HEK293T (cell line): ENCODE measurements at regions not wholly inside any gene's neighbourhood (a gene's known extent, or its start where the extent isn't known, plus 50 kb on each side); places are given as distances from the start of the nearest gene placed in this dataset.

Experiments used
- CTCF ChIA-PET: fragments of 350-600 bp; formaldehyde crosslinking; extraction: SDS; loops from one replicate; lab custom pipeline; 2021; ENCODE audit warnings: antibody characterized with exemption, inconsistent platforms; lab: Yijun Ruan, JAX
- POLR2A ChIA-PET: fragments of 350-600 bp; formaldehyde crosslinking; extraction: SDS; loops from one replicate; lab custom pipeline; 2020; ENCODE audit warnings: antibody characterized with exemption, inconsistent platforms; lab: Yijun Ruan, JAX
- DNase-seq: peaks from one replicate; pipeline ENCODE4 v3.0.0; 2012; ENCODE audit warnings: mixed read lengths; ENCODE audit errors: extremely low spot score
- ARNT ChIP-seq: fragments of 450-650 bp; IDR thresholded peaks from 2 replicates; pipeline ENCODE4 v1.6.1; 2017; ENCODE audit warnings: mild to moderate bottlenecking
- BHLHE40 ChIP-seq: fragments of 450-650 bp; IDR thresholded peaks from 2 replicates; pipeline ENCODE4 v1.6.1; 2016; ENCODE audit warnings: mild to moderate bottlenecking, moderate library complexity, borderline replicate concordance
- CTBP1 ChIP-seq: fragments of 450-650 bp; IDR thresholded peaks from 2 replicates; pipeline ENCODE4 v1.6.1; 2016; ENCODE audit warnings: borderline replicate concordance
- ELF4 ChIP-seq: fragments of 450-650 bp; IDR thresholded peaks from 2 replicates; pipeline ENCODE4 v1.6.1; 2017; ENCODE audit warnings: antibody characterized with exemption
- FOXA1 ChIP-seq: fragments of 450-650 bp; IDR thresholded peaks from 2 replicates; pipeline ENCODE4 v1.6.1; 2016; ENCODE audit warnings: mild to moderate bottlenecking
- FOXK2 ChIP-seq: fragments of 450-650 bp; IDR thresholded peaks from 2 replicates; pipeline ENCODE4 v1.6.1; 2016; ENCODE audit warnings: mild to moderate bottlenecking
- FOXM1 ChIP-seq: fragments of 450-650 bp; IDR thresholded peaks from 2 replicates; pipeline ENCODE4 v1.6.1; 2017; ENCODE audit warnings: mild to moderate bottlenecking, borderline replicate concordance
- HDGF ChIP-seq: fragments of 450-650 bp; IDR thresholded peaks from 2 replicates; pipeline ENCODE4 v1.6.1; 2017; ENCODE audit warnings: antibody characterized with exemption, borderline replicate concordance
- L3MBTL2 ChIP-seq: fragments of 450-650 bp; conservative IDR thresholded peaks from 2 replicates; pipeline ENCODE4 v1.6.1; 2016; ENCODE audit warnings: mild to moderate bottlenecking
- LEF1 ChIP-seq: fragments of 450-650 bp; IDR thresholded peaks from 2 replicates; pipeline ENCODE4 v1.6.1; 2017; ENCODE audit warnings: mild to moderate bottlenecking, borderline replicate concordance
- NFRKB ChIP-seq: fragments of 450-650 bp; IDR thresholded peaks from 2 replicates; pipeline ENCODE4 v1.6.1; 2016; ENCODE audit warnings: mild to moderate bottlenecking, moderate library complexity
- SP1 ChIP-seq: fragments of 450-650 bp; IDR thresholded peaks from 2 replicates; pipeline ENCODE4 v1.6.1; 2017
- SUZ12 ChIP-seq: fragments of 450-650 bp; IDR thresholded peaks from 2 replicates; pipeline ENCODE4 v1.6.1; 2016; ENCODE audit warnings: mild to moderate bottlenecking
- TARDBP ChIP-seq: fragments of 450-650 bp; IDR thresholded peaks from 2 replicates; pipeline ENCODE4 v1.6.1; 2016
- ZNF384 ChIP-seq: fragments of 450-650 bp; IDR thresholded peaks from 2 replicates; pipeline ENCODE4 v1.6.1; 2016
- TF ChIP-seq, protein P1 (sequence below): fragments of 450-650 bp; IDR thresholded peaks from 2 replicates; pipeline ENCODE4 v1.6.1; 2016

DNA sequence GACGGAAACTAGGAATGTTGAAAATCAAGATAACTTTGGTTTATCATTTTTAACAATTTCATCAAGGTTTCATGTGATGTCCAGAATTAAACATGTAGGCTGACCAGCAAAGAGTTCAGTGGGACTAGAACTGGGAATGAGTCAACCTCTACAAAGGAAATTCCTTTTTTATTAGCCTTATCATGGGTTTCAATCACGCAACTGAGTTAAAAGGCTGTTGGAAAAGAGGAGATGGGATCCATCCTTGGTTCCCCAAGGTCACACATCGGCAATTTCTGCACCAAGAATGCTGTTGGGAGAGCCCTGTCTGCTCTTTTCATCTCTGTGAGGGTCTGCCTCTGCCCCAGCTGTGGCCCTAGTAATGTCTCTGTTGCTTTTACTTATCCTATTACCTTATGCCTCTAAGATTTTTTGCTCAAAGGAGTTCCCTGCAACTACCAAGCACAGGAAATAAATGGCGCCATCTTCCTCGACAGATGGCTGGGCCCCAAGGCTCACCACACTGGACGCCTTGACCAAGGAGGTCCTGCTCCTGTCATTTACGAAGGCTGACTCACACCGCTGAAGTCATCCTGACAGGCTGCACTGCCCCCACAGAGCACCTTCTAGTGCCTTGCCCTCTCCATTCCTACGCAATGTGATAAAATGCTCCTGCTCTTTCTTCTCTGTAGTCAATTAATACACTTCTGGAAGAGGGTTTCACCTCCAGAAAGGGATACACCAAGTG, 367.4 kb downstream of the GXYLT1 start:
- POLR2A ChIA-PET = no interaction called here
- no peak for DNase-seq
- CTCF ChIA-PET = no interaction called here
- TF ChIP-seq L3MBTL2 (no peak), BHLHE40 (no peak), CTBP1 (no peak), FOXM1 (no peak), NFRKB (no peak), SP1 (no peak), ELF4 (no peak), HDGF (no peak), FOXK2 (no peak), TARDBP (no peak), SUZ12 (no peak), ARNT (no peak), ZNF384 (no peak), LEF1 (no peak), FOXA1 (no peak)
- TF ChIP-seq, protein P1, sequence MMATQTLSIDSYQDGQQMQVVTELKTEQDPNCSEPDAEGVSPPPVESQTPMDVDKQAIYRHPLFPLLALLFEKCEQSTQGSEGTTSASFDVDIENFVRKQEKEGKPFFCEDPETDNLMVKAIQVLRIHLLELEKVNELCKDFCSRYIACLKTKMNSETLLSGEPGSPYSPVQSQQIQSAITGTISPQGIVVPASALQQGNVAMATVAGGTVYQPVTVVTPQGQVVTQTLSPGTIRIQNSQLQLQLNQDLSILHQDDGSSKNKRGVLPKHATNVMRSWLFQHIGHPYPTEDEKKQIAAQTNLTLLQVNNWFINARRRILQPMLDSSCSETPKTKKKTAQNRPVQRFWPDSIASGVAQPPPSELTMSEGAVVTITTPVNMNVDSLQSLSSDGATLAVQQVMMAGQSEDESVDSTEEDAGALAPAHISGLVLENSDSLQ = no peak

DNA sequence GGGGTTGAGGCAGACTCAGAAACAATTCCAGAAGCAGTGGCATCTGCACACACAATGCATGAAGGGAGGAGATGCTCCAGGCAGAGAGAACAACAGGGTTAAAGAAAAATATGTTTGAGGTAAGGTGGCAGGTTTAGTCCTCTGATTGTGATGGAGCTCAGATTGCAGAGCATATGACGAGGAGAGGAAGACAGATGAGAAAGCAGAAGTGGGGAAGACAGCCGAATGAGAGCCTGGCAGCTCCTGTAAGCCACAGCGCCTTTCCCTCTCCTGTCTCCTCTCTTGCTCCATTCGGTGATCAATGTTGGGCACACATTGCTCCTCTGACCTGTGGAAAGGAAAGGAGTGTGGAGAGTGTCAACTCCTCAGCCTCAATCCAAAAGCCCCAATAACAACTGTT, 372.2 kb downstream of the GXYLT1 start:
- DNase-seq = no peak
- TF ChIP-seq ELF4 (no peak), SUZ12 (no peak), HDGF (no peak), FOXA1 (no peak), NFRKB (no peak), BHLHE40 (no peak), L3MBTL2 (no peak), SP1 (no peak), CTBP1 (no peak)
- TF ChIP-seq, protein P1 = no peak
- ChIA-PET CTCF (no interaction called here), POLR2A (no interaction called here)

DNA sequence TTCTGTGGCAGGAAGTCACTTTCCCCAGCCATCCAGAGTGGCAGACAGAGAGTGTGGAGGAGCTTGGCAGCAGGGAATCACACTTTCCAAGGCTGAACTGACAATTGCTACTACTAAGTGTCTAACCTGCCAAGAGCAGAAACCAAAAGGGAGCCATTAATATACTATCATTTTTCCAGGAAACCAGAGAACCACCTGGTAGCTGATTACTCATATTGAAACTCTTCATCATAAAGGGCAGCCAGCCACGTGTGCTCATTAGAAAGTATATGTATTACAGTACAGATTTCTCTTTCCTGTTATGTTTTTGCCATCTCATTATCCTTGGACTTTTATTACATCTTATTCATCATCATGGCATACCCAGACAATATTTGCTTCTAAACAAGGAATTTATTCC, 374.9 kb downstream of the GXYLT1 start:
- TF ChIP-seq ZNF384 (no peak), TARDBP (no peak), BHLHE40 (no peak), NFRKB (no peak), FOXM1 (no peak), ARNT (no peak), FOXK2 (no peak), CTBP1 (no peak), FOXA1 (no peak), SUZ12 (no peak), ELF4 (no peak), LEF1 (no peak), HDGF (no peak), SP1 (no peak), L3MBTL2 (no peak)
- TF ChIP-seq, protein P1 = no peak
- CTCF ChIA-PET = no interaction called here
- POLR2A ChIA-PET = no interaction called here
- no peak for DNase-seq

DNA sequence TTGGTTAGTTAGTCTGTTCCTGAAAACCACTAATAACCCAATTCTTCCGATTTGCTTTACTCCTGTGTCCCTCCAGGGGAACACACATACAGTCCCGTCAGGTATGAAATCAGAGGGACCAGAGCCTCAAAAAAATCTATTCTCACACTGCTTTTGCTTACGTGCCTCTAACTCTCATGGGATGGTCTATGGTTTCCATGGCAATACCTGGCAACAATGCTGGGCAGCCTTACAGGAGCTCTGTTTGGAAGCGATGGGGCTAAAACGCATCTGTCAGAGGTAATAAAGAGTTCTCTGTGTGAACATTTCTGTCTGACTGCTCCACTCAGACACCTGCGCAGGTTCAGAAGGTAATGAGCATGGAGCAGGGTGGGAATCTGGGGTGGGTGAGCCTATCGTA, 376.2 kb downstream of the GXYLT1 start:
- POLR2A ChIA-PET = no interaction called here
- TF ChIP-seq, protein P1 = no peak
- TF ChIP-seq CTBP1 = no peak
- TF ChIP-seq ELF4 = no peak
- no peak for TF ChIP-seq SP1
- no peak for TF ChIP-seq FOXM1
- TF ChIP-seq BHLHE40 = no peak
- no peak for TF ChIP-seq TARDBP
- CTCF ChIA-PET = no interaction called here
- DNase-seq = no peak

DNA sequence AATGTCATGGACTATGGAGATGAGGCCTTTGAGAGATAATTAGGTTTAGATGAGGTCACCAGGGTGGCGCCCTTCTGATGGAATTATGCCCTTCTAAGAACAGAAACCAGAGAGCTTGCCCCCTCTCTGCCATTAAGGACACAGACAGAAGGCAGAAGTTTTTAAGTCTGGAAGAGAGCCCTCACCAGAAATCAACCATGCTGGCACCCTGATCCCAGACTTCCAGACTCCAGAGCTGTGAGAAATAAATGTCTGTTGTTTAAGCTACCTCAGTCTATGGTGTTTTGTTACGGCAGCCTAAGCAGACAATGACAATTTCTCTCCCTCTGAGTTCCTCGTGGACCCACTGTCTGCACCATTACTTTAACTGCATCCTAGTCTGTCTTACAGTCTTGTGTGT, 382.0 kb downstream of the GXYLT1 start:
- DNase-seq = no peak
- TF ChIP-seq TARDBP (no peak), SUZ12 (no peak), SP1 (no peak), BHLHE40 (no peak), FOXA1 (no peak), CTBP1 (no peak), ELF4 (no peak), L3MBTL2 (no peak), ZNF384 (no peak), FOXM1 (no peak), NFRKB (no peak), ARNT (no peak), FOXK2 (no peak), HDGF (no peak), LEF1 (no peak)
- TF ChIP-seq, protein P1 = no peak
- ChIA-PET CTCF (no interaction called here), POLR2A (no interaction called here)
